GM20000 (cell line): ENCODE measurements at regions not wholly inside any gene's neighbourhood (a gene's known extent, or its start where the extent isn't known, plus 50 kb on each side); places are given as distances from the start of the nearest gene placed in this dataset.

ENCODE experiments used
- DNase-seq: peaks from one replicate; pipeline ENCODE4 v3.0.0; 2012; ENCODE audit warnings: low spot score
- TF ChIP-seq, protein P1 (sequence below): IDR thresholded peaks from 2 replicates; pipeline ENCODE4 v1.5.1; 2012; ENCODE audit warnings: mild to moderate bottlenecking, control low read depth; ENCODE audit errors: extremely low read depth, missing control alignments

GRCh38 chr12:116650062-116650461 lies 87.8 kb downstream of the SPRING1 start:
- TF ChIP-seq, protein P1, sequence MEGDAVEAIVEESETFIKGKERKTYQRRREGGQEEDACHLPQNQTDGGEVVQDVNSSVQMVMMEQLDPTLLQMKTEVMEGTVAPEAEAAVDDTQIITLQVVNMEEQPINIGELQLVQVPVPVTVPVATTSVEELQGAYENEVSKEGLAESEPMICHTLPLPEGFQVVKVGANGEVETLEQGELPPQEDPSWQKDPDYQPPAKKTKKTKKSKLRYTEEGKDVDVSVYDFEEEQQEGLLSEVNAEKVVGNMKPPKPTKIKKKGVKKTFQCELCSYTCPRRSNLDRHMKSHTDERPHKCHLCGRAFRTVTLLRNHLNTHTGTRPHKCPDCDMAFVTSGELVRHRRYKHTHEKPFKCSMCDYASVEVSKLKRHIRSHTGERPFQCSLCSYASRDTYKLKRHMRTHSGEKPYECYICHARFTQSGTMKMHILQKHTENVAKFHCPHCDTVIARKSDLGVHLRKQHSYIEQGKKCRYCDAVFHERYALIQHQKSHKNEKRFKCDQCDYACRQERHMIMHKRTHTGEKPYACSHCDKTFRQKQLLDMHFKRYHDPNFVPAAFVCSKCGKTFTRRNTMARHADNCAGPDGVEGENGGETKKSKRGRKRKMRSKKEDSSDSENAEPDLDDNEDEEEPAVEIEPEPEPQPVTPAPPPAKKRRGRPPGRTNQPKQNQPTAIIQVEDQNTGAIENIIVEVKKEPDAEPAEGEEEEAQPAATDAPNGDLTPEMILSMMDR: no peak
- no peak for DNase-seq

GRCh38 chr12:116647813-116648212 lies 88.6 kb downstream of the MAP1LC3B2 start:
- DNase-seq: no peak
- TF ChIP-seq, protein P1: no peak

GRCh38 chr12:116646901-116647300 lies 87.7 kb downstream of the MAP1LC3B2 start:
- TF ChIP-seq, protein P1: no peak
- no peak for DNase-seq

GRCh38 chr12:116644806-116645205 lies 85.6 kb downstream of the MAP1LC3B2 start:
- TF ChIP-seq, protein P1: no peak
- no peak for DNase-seq

DNA sequence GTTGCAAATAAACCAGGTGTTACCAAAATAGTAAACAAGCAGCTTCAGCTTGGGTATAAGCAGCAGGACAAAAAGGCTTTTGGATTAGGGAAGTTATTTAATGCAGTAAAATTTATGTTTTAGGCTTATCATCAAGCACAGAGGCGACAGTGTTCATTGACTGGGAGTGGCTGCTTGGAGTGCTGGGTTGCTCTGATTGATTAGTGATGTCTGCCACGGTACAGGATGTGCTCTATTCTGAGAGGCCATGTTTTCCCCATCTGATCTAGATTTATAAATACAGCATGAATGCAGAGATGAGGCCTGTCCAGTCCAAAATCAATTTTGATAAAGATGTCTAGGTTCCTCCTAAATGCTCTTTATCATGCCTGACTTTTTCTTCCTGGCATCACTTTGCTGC lies 83.5 kb downstream of the MAP1LC3B2 start:
- TF ChIP-seq, protein P1: no peak
- no peak for DNase-seq

DNA sequence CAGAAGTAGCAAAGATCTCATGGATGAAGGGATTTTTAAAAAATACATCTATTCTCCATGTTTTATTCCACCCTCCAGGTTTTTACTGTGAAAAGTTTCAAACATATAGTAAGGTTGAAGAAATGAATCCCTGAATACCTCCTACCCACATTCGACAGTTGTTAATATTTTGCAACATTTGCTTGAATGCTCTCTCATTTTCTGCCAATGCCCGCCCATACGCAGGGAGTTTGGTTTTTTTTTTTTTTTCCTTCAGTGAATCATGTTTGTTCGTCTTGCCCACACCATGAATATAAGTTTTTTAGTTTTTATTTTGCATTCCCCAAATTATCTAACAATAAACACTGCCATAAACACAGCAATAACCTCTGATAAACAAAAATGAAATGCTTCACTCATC lies 82.9 kb downstream of the MAP1LC3B2 start:
- DNase-seq: no peak
- TF ChIP-seq, protein P1: no peak

GRCh38 chr12:116640281-116640680 lies 81.1 kb downstream of the MAP1LC3B2 start:
- TF ChIP-seq, protein P1: no peak
- no peak for DNase-seq
